AG08396 (cell line): ENCODE measurements at regions not wholly inside any gene's neighbourhood (a gene's known extent, or its start where the extent isn't known, plus 50 kb on each side); places are given as distances from the start of the nearest gene placed in this dataset.

Source experiments
- DNase-seq: peaks from one replicate; pipeline ENCODE4 v3.0.0; 2012; ENCODE audit warnings: low spot score, mixed read lengths

DNA sequence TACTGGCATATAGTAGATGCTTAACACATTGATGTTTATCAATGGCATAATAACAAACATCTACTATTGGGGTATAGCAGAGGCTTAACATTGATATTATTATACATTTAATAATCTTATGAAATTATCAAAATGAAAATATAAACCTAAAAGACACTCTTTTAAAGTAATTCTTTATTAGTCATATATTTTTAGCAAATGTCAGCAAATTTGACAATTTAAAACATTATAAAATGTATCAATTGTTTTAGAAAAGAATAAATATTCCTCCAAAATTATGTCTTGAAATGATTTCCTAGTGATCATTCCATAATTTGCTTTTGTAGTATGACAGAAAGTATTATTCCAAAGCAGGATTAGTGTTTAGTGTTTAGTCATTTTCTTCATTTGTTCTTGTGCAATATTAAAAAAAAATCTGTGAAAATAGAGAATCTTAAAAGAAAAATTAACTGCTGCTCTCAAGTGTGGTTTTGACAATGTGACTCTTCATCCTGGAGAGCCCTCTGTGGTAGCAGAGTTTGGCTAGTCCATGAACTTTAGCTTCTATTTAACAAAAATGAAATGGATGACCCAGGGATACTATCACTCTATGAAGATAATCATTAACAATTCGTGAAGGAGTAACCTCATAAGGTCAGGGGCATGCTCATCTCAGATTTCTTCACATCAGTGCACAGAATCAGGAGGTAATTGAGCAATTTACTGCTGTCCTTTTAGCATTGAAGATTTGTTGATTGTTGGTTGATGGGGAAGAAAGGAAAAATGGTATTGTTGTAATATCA lies 1018.5 kb downstream of the LRFN5 start:
- DNase-seq, result no peak

DNA sequence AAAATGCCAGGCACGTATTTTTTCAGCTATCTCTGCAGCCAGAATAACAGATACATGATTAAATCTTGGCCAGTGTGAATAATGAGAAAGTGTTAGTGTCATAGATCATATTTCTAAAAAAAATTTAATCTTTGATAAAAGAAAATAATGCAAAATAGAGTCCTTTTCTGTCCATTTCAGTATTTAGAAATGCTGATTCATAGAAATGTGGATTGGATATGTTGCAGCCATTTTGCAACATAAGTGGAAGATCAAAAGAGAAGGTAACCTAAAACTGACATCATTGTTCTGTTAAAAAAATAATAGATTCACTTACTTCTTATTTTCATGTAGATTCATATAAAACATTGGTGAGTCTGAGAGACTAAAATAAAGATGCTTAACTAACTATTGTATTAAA lies 1010.3 kb downstream of the LRFN5 start:
- no peak for DNase-seq

DNA sequence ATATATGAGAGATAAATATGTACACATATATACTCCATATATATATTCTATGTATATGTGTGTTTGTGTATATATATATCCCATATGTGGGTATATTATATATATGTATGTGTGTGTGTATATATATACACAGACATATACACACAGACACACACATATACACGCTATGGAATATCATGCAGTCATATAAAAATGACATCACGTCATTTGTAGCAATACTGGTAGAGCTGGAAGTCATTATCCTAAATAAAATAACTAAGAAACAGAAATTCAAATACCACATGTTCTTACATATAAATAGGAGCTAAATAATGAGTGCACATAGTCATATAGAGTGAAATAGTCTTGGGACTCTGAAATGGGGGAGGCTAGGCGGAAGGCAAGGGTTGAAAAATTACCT lies 1000.2 kb downstream of the LRFN5 start:
- no peak for DNase-seq

DNA sequence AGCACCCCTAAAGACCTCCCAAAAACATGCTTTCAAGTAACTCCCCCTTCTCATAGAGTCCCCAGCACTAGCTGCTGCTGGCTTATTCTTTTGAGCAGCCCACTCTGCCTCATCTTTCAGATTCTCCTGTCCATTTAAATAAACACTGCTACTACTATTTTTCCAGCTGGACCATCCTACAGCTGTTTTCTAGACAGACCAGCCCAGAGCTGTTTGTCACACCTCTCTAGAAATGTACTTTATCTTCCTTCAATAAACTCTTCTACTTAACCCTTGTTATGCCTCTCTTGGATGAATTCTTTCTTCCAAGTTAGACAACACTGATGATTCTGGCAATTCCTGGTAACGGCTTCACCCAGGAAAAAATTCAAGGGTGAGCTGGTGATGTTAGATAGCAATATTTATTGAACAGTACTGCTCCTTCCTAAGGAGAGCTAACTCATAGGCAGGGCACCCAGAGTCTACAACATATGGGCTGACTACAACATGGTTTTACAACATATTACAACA lies 995.7 kb downstream of the LRFN5 start:
- no peak for DNase-seq

DNA sequence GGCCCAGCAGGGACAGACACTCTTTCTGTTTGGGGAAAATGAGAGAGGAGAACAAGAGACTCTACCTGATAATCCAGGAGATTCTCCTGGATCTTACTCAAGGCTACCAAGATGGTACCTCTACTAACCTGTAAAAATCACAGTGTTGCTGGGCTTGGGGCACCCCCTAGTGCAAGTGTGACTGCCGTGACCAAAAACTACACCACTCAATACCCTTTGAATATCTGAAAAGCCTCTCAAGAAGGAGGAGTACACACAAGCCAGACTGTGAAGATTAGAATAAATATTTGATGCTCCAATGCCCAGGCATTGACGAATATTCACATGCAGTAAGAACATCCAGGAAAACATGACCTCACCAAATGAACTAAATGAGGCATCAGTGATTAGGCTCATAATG lies 965.4 kb downstream of the LRFN5 start:
- DNase-seq, result no peak

DNA sequence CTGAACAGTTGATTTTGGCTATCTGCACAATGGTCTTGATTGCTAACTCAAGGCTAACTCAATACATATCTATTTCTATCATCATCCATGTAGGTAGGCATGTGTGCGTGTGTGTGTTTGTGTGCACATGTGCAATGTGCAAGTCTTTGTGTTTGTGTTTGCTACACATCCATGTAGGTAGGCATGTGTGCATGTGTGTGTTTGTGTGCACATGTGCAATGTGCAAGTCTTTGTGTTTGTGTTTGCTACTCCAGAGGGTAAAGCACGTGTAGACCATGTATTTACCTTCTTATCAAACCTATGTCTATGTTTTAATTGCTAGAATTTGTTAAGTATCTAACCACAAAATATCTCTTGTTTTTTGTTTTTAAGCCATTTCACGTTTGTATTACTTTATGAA lies 962.6 kb downstream of the LRFN5 start:
- no peak for DNase-seq

DNA sequence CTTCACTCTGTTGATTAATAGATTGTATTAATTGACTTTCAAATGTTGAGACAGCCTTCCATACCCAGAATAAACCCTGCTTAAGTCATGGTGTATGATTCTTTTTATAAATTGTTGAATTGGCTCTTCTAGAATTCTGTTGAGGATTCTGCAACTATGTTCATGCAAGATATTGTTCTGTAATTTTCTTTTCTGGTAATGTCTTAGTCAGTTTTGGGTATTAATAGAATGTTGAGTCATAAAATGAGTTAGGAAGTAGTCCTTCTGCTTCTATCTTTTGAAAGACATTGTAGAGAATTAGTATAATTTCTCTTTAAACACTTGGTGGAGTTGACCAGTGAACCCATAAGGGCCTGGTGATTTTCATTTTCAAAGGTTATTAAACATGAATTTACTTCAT lies 958.9 kb downstream of the LRFN5 start:
- no peak for DNase-seq

DNA sequence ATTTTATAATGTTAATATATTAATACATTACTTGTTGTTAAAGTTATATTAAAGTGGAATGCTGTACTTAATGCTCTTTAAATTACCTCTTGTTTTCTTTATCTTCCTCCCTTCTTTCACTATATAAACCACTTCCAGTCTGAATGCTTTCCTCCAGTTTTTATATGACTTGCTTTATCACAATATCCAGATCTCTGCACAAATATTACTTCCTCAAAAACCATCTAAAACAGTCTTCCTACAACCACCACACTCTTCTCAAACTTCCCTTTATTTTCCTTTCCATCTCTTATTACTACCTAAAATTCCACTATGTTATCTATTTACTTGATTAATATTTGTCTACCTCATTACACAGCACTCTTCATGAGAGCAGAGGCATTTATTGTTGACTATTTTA lies 956.6 kb downstream of the LRFN5 start:
- DNase-seq, result no peak

DNA sequence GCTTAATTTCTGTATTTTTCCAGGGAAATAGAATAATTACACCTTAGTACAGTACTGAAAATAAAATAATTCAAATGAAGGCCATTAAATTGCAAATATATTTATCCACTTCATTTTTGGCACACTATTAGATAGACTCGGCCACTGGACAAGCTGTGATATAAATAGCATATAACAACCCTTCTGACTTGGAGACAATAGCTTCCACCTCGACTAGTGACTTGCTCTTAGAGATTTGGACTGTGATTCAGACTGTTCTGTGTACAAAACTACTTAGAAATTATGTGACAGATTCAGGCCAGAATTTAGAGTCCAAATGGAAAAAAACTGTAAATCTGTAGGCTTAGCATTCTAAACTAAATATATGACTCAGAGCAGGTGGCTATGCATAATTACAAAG lies 949.9 kb downstream of the LRFN5 start:
- DNase-seq, result no peak

DNA sequence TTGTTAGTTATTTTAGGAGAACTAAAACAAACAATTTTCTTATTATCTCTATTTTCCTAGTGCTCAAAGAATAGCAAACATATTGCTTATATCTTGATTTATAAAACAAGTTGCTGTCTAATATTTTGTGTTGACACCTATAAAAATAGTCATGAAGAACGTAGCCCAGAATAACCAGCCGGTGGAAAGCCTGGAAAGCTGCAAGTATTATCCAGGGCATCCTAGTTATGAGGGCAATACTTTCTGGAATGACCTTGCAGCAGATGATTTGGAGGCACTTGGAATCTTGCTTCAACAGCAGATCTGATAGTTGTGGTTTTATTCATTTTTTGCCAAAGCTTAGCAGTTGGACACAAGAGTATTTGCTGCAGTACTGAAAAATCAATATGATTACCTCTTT lies 948.7 kb downstream of the LRFN5 start:
- DNase-seq, result no peak

DNA sequence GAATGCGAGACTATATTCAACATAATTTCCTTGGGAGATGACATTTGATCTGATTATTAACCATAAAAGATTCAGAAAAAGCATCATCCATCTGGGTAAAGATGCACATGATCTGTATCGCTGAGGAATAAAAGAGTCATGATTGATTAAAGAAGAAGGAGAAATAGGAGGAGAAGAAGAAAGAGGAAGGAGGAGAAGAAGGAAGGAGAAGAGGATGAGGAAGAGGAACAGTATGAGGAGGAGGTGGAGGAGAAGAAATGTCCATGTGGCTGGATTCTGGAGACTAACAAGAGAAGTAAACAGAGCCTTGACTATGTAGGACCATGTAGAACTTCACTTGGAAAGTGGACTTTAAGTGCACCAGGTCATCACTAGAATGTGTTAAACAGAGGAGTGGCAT lies 947.4 kb downstream of the LRFN5 start:
- DNase-seq, result no peak

DNA sequence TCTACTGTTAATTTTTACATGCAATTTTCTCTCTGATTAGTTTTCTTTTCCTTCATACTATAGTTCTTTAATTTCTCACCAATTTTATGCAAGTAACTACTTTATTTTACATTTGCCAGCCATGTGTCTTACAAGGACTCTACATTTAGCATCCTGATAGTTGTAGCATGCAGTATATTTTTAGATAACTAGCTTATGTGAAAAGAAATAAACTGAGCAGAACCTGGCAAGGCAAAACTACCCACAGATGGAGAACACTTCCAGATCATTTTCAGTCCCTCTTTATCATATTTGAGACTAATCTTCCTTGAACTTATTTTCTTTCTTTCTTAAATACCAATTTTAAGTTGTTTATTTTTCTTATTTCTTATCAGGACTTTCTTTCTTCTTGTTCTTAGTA lies 943.6 kb downstream of the LRFN5 start:
- DNase-seq, result no peak

DNA sequence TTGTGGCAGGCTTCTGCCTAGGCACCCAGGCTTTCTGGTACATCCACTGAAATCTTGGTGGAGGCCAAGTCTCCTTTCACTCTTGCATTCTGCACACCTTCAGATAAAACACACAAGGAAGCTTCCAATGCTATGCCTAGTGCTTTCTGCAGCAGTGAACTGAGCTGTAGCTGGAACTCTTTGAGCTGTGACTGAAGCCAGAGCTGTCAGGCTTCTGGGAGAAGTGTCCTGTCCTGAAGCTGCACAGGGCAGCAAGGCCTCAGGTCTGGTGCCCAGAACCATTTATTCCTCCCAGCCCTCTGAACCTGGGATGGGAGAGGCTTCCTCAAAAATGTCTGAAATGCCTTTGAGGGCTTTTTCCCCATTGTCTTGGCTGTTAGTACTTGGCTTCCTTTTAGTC lies 941.7 kb downstream of the LRFN5 start:
- DNase-seq, result no peak

DNA sequence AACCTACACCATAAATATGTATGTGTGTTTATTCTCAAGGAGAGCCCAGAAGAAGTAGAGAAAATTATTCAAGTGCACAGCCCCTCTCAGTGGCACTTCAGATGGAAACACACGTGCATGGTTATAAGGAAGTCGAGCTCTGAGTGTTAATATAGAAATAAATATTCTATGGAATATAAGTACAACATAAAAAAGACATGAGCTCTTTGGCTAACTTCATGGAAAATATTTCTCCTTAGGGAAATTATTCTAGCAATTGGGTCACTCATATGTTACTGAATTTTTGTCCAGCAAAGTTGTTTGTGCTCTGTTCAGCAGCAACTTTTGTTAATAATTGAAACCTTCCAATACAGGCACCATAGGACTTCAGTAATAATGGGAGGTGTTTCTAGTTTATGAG lies 939.0 kb downstream of the LRFN5 start:
- no peak for DNase-seq

DNA sequence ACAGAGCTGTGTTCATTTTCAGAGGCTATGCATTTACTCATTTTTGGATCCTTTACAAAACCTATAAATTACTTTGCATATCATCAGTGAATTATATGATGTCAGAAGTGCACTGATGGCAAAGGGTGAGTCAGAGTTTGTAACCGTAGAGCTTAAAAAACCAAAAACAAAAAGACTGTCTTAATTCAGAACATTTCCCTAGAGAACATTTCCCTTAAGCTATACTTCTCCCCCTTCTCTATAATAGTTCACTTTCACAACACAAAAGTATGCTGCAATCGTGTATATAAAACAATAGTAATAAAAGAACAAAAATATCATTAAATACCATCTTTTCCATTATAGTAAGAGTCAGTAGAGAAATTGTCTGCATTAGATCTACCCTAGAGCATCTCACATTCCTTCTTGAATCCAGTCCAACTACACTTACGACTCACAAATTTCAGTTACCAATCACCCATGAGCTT lies 934.9 kb downstream of the LRFN5 start:
- no peak for DNase-seq

DNA sequence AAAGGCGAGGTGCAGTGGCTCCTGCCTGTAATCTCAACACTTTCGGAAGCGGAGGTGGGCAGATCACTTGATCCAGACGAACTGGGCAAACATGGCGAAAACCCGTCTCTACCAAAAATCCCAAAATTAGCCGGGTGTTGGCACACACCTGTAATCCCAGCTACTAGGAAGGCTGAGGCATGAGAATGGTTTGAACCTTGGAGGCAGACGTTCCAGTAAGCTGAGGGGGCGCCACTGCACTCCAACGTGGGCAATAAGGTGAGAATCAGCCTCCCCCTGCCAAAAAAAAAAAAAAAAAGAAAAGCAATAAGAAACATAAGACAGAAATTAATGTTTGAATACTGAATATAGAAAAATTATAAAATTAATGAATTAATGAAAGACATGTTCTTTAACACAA lies 928.7 kb downstream of the LRFN5 start:
- DNase-seq, result no peak

DNA sequence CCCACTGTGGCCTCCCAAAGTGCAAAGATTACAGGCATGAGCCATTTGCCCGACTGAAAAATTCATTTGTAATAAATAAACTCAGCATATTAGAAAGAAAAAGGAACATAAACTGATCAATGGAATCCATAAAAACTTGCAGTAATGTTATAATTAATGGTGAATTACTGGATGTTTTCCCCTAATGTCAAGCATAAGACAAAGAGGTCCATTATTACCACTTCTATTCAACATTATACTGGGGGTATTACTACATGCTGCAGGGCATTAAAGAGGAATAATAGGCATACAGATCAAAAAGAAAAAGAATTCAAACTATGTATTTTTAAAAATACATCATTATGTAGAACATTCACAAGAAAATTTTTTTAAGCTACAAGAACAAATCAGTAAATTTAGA lies 926.8 kb downstream of the LRFN5 start:
- no peak for DNase-seq

DNA sequence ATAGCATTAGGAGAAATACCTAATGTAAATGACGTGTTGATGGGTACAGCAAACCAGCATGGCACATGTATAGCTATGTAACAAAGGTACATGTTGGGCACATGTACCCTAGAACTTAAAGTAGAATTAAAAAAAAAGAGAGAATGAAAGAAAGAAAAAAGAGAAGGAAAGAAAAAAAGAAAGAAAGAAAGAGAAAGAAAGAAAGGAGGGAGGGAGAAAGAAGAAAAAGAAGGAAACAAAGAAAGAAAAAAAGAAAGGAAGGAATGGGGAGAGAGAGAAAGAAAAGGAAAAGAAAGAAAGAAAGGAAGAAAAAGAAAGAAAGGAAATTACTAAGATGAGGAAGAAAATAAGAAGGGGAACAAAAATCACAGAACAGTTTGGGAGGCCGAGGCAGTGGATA lies 925.5 kb downstream of the LRFN5 start:
- DNase-seq, result no peak

DNA sequence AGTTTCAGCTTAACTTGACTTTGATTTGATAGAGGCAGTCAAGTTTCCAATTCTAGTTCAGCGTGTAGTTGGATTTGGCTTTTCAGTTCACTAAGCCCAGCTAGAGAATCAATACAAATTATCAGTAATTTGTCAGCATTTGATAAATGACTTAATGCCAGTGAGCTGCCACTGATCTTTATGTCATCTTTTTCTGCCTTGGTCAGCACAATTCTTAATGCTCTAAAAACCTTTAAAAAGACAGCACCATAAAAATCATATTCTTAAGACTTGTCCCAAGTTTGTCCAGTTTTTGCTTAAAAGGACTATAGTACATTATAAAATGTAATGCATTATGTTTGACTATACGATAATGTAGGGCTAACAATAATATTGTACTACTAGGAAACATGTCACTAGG lies 920.5 kb downstream of the LRFN5 start:
- no peak for DNase-seq

DNA sequence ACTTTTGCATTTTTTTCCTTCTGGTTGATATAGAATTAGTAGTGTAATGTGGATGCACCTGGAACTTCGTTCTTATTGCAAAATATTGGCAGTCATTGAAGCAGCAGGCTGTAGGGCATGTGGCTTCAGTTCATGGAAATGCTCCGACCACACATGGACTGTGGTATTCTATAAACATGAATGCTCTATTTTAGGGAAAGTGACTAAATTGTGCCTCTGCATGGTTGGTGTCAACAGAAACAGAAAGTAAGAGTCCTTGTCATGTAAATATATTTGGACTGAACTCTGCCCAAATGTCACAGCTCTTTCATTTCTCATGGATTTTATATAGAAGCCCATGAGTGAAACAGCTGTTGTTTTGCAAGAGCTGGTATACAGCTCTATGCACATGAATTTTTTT lies 917.0 kb downstream of the LRFN5 start:
- DNase-seq, result no peak

DNA sequence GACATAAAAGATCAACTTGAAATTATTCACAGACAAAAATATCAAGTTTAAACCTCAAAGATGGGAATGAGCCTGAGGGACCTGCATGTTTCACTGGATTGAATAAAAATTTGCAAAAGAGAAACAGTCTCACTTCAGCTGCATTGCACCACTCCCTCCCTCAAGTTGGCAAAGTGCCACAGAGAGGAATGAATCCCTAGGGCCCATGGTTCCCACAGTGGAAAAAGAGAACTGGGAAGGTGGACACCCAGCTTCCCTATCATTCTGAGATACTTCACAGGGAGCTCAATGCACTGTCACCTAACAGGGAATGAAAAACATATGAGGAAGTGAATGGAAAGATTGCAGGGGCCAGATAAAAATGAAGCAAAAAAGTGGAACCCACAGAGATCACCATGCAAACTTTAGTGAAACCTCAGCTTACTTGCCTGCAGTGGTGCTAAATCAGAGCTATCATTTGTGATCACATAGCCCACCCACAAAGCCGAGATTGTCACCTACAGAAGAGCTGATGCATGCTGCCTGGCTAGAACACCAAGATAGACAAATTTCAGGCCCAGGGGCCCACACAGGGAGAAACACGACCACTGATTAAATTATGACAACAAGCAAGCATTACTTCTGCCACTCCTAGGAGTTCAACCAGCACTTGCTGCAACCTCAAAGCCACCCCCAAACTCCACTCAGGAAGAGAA lies 911.3 kb downstream of the LRFN5 start:
- no peak for DNase-seq

DNA sequence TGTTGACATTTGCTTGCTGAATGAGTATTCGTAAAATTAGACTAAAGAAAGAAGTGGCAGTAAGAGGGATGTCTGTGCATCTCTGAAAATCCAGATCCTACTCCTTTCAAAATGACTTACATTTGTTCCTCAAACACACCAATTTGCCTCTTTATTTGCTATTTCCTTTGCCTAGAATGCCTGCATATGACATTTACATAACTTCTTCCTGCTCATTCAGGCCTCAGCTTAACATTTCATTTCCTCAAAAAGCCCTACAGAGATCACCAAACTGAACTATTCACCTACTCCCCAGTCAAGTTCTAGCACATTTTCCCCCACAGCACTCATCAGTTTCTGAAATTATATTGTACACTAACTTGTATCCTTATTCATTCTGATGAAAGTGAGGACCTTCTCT lies 907.2 kb downstream of the LRFN5 start:
- no peak for DNase-seq

DNA sequence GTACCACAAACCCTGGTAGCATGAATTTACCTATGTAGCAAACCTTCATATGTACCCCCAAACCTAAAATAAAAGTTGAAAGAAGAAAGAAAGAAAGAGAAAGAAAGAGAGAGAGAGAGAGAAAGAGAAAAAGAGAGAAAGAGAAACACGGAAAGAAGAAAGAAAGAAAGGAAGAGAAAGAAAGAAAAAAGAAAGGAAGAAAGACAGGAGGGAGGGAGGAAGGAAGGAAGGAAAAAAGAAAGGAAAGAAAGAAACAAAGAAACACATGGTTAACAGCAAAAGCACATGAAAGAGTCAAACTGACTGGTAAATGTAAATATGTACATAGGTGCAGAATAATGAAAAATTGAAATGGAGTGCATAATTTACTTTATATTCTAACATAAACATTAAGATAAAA lies 903.4 kb downstream of the LRFN5 start:
- no peak for DNase-seq
